Panc1 (cell line): ENCODE measurements at regions not wholly inside any gene's neighbourhood (a gene's known extent, or its start where the extent isn't known, plus 50 kb on each side); places are given as distances from the start of the nearest gene placed in this dataset.

ENCODE experiments used
- POLR2AphosphoS5 ChIP-seq: IDR thresholded peaks from 2 replicates; pipeline ENCODE4 v1.6.1; 2012; ENCODE audit warnings: mild to moderate bottlenecking, low read depth, low read length, moderate library complexity
- TF ChIP-seq, protein P1 (sequence below): fragments of 450-650 bp; IDR thresholded peaks from 2 replicates; pipeline ENCODE4 v1.5.1; 2017; ENCODE audit warnings: mild to moderate bottlenecking

DNA sequence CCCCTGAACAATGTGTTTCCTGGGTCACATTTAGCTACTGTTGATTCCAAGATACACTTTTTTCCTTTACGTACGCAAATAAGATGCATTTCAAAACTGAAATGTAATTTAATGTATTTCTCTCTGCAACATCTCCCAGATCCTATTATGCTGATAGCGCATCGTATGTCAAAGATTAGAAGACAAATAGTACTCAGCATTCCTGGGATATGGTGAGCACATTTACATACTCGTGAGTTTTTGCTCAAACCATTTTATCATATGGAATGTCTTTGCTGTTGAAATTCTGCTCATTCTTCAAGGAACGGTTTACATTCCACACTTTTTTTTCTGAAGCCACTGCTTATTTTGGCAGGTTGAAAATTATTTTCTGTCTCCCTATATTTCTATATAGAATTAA lies 221.4 kb downstream of the OXSM start:
- TF ChIP-seq, protein P1, sequence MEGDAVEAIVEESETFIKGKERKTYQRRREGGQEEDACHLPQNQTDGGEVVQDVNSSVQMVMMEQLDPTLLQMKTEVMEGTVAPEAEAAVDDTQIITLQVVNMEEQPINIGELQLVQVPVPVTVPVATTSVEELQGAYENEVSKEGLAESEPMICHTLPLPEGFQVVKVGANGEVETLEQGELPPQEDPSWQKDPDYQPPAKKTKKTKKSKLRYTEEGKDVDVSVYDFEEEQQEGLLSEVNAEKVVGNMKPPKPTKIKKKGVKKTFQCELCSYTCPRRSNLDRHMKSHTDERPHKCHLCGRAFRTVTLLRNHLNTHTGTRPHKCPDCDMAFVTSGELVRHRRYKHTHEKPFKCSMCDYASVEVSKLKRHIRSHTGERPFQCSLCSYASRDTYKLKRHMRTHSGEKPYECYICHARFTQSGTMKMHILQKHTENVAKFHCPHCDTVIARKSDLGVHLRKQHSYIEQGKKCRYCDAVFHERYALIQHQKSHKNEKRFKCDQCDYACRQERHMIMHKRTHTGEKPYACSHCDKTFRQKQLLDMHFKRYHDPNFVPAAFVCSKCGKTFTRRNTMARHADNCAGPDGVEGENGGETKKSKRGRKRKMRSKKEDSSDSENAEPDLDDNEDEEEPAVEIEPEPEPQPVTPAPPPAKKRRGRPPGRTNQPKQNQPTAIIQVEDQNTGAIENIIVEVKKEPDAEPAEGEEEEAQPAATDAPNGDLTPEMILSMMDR, result no peak
- TF ChIP-seq POLR2AphosphoS5, result no peak
